Forelimb muscle (tissue), 1 donor: ENCODE measurements at regions not wholly inside any gene's neighbourhood (a gene's known extent, or its start where the extent isn't known, plus 50 kb on each side); places are given as distances from the start of the nearest gene placed in this dataset.
"Not testable (repeated sequence)": the region's sequence is repeated elsewhere in the genome, so short reads cannot be mapped to it uniquely, and the experiment has no call there.

Experiments used
- DNase-seq: peaks from one replicate; pipeline ENCODE4 v3.0.0-alpha.2; 2013; ENCODE audit warnings: low read depth

GRCh38 chr6:51224580-51225240, 406.0 kb downstream of the TFAP2B start:
- not testable (repeated sequence) for DNase-seq

GRCh38 chr6:51241376-51241775, 422.7 kb downstream of the TFAP2B start:
- DNase-seq = no peak

GRCh38 chr6:51249798-51250197, 431.1 kb downstream of the TFAP2B start:
- no peak for DNase-seq

GRCh38 chr6:51250317-51250716, 431.6 kb downstream of the TFAP2B start:
- no peak for DNase-seq

- DNase-seq = no peak
Observed at GRCh38 chr6:51257938-51258337, 439.3 kb downstream of the TFAP2B start.

GRCh38 chr6:51260003-51260402, 441.3 kb downstream of the TFAP2B start:
- no peak for DNase-seq

GRCh38 chr6:51261691-51262090, 443.0 kb downstream of the TFAP2B start:
- no peak for DNase-seq

- DNase-seq = no peak
Observed at GRCh38 chr6:51265426-51265825, 446.8 kb downstream of the TFAP2B start.

- no peak for DNase-seq
Observed at GRCh38 chr6:51266604-51267003, 447.9 kb downstream of the TFAP2B start.

GRCh38 chr6:51268666-51269065, 450.0 kb downstream of the TFAP2B start:
- no peak for DNase-seq

- no peak for DNase-seq
Observed at GRCh38 chr6:51269876-51270275, 451.2 kb downstream of the TFAP2B start.

- no peak for DNase-seq
Observed at GRCh38 chr6:51271615-51272014, 452.9 kb downstream of the TFAP2B start.

- DNase-seq = no peak
Observed at GRCh38 chr6:51273228-51273961, 454.7 kb downstream of the TFAP2B start.

GRCh38 chr6:51277474-51277873, 458.8 kb downstream of the TFAP2B start:
- DNase-seq = no peak

- DNase-seq = no peak
Observed at GRCh38 chr6:51282026-51282425, 463.4 kb downstream of the TFAP2B start.

GRCh38 chr6:51283723-51284355, 465.2 kb downstream of the TFAP2B start:
- DNase-seq = no peak

GRCh38 chr6:51285876-51286275, 467.2 kb downstream of the TFAP2B start:
- DNase-seq = no peak

- DNase-seq = no peak
Observed at GRCh38 chr6:51289041-51289440, 470.4 kb downstream of the TFAP2B start.

GRCh38 chr6:51292659-51293058, 474.0 kb downstream of the TFAP2B start:
- no peak for DNase-seq

GRCh38 chr6:51299621-51300380, 481.1 kb downstream of the TFAP2B start:
- DNase-seq = no peak

GRCh38 chr6:51300510-51300909, 481.8 kb downstream of the TFAP2B start:
- no peak for DNase-seq

GRCh38 chr6:51301962-51302361, 483.3 kb downstream of the TFAP2B start:
- no peak for DNase-seq
